Vagina (tissue), 2 donors: ENCODE measurements at regions not wholly inside any gene's neighbourhood (a gene's known extent, or its start where the extent isn't known, plus 50 kb on each side); places are given as distances from the start of the nearest gene placed in this dataset.

ENCODE experiments used
- DNase-seq, 2 donors: peaks; one replicate each; pipeline ENCODE4 v3.0.0-alpha.2; 2017; ENCODE audit errors: extremely low spot score in 2 of 2
- H3K27ac ChIP-seq: fragments of 200-600 bp; sonication (generic); one replicate; pipeline ENCODE4 v1.5.1; 2019
- H3K27me3 ChIP-seq: fragments of 200-600 bp; sonication (generic); one replicate; pipeline ENCODE4 v1.5.1; 2019
- H3K36me3 ChIP-seq, 2 donors: fragments of 200-600 bp; sonication (generic); one replicate each; pipeline ENCODE4 v1.5.1; 2017 to 2019
- H3K4me1 ChIP-seq: fragments of 200-600 bp; sonication (generic); one replicate; pipeline ENCODE4 v1.5.1; 2019
- H3K4me3 ChIP-seq, 2 donors: fragments of 200-600 bp; sonication (generic); 1 replicate in 1 of 2; 2 replicates in 1 of 2; pipeline ENCODE4 v1.5.1; 2016 to 2019
- H3K9me3 ChIP-seq: fragments of 200-600 bp; sonication (generic); one replicate; pipeline ENCODE4 v1.5.1; 2019
- CTCF ChIP-seq, 3 experiments: fragments of 450-650 bp in 2 of 3; fragments of 200-600 bp in 1 of 3; sonication (generic) in 1 of 3; IDR thresholded peaks; one replicate each; pipeline ENCODE4 v1.5.1; 2017 to 2019; ENCODE audit warnings: antibody characterized with exemption in 3 of 3, mild to moderate bottlenecking in 2 of 3, moderate library complexity in 2 of 3
- POLR2A ChIP-seq, 2 donors: fragments of 450-650 bp; IDR thresholded peaks; one replicate each; pipeline ENCODE4 v1.6.1; 2017; ENCODE audit warnings: antibody characterized with exemption in 2 of 2, mild to moderate bottlenecking in 2 of 2, moderate library complexity in 2 of 2
- POLR2AphosphoS5 ChIP-seq, 2 donors: sonication (generic); formaldehyde crosslinking; IDR thresholded peaks; one replicate each; pipeline ENCODE4 v1.9.0; 2017; ENCODE audit warnings: antibody characterized with exemption in 2 of 2, mild to moderate bottlenecking in 2 of 2, low read depth in 1 of 2; ENCODE audit not compliant: insufficient read depth in 1 of 2
- intact Hi-C: fragments of 100-400 bp; cut with DNase I; formaldehyde crosslinking; loops from one replicate; pipeline ENCODE4 v1.15.1; 2023

- TF ChIP-seq CTCF (IDR thresholded peaks at IDR 0.05) (no peak), POLR2AphosphoS5 (IDR thresholded peaks at IDR 0.05; ENCODE audit: insufficient read depth in 1 of 2, low read depth in 1 of 2) (no peak), POLR2A (IDR thresholded peaks at IDR 0.05) (no peak)
- intact Hi-C loops = no loop called here
- Histone ChIP-seq H3K27me3 (no peaks in the 10 kb centered on the region), H3K27ac (no peak overlapping the region), H3K4me3 (no peak overlapping the region), H3K9me3 (no peaks in the 10 kb centered on the region), H3K36me3 (no peaks in the 10 kb centered on the region), H3K4me1 (no peaks in the 10 kb centered on the region)
- DNase-seq = no peak
Observed at GRCh38 chr16:27691721-27692120, 141.8 kb downstream of the KATNIP start.

GRCh38 chr16:27692576-27692975 is 142.6 kb downstream of the KATNIP start:
- no peaks in the 10 kb centered on the region for H3K27me3 ChIP-seq
- H3K4me3 ChIP-seq = no peak overlapping the region
- no peaks in the 10 kb centered on the region for H3K4me1 ChIP-seq
- H3K27ac ChIP-seq = no peak overlapping the region
- no peaks in the 10 kb centered on the region for H3K36me3 ChIP-seq
- DNase-seq = no peak
- H3K9me3 ChIP-seq = no peaks in the 10 kb centered on the region
- TF ChIP-seq CTCF (IDR thresholded peaks at IDR 0.05) (no peak), POLR2AphosphoS5 (IDR thresholded peaks at IDR 0.05; ENCODE audit: insufficient read depth in 1 of 2, low read depth in 1 of 2) (no peak), POLR2A (IDR thresholded peaks at IDR 0.05) (no peak)
- intact Hi-C loops = no loop called here

GRCh38 chr16:27695161-27695560 is 145.2 kb downstream of the KATNIP start:
- Histone ChIP-seq H3K27ac (no peak overlapping the region), H3K27me3 (no peaks in the 10 kb centered on the region), H3K9me3 (no peaks in the 10 kb centered on the region), H3K4me1 (no peaks in the 10 kb centered on the region), H3K36me3 (peaks cover 0 to 11% of the 10 kb centered on the region in 2 donors), H3K4me3 (no peak overlapping the region)
- intact Hi-C loops = no loop called here
- no peak for DNase-seq
- TF ChIP-seq POLR2AphosphoS5 (IDR thresholded peaks at IDR 0.05; ENCODE audit: insufficient read depth in 1 of 2, low read depth in 1 of 2) (no peak), POLR2A (IDR thresholded peaks at IDR 0.05) (no peak), CTCF (IDR thresholded peaks at IDR 0.05) (no peak)

GRCh38 chr16:27698266-27698665 is 148.3 kb downstream of the KATNIP start:
- Histone ChIP-seq H3K27ac (no peak overlapping the region), H3K9me3 (no peaks in the 10 kb centered on the region), H3K4me3 (no peak overlapping the region), H3K27me3 (no peaks in the 10 kb centered on the region), H3K36me3 (peaks cover 0 to 23% of the 10 kb centered on the region in 2 donors), H3K4me1 (no peaks in the 10 kb centered on the region)
- intact Hi-C loops = no loop called here
- DNase-seq = no peak
- TF ChIP-seq POLR2A (IDR thresholded peaks at IDR 0.05) (no peak), CTCF (IDR thresholded peaks at IDR 0.05) (no peak), POLR2AphosphoS5 (IDR thresholded peaks at IDR 0.05; ENCODE audit: insufficient read depth in 1 of 2, low read depth in 1 of 2) (no peak)

- H3K36me3 ChIP-seq = peaks cover 0 to 23% of the 10 kb centered on the region in 2 donors
- H3K9me3 ChIP-seq = no peaks in the 10 kb centered on the region
- H3K4me3 ChIP-seq = no peak overlapping the region
- intact Hi-C loops = no loop called here
- no peak overlapping the region for H3K27ac ChIP-seq
- no peak for DNase-seq
- TF ChIP-seq CTCF (IDR thresholded peaks at IDR 0.05) (no peak), POLR2AphosphoS5 (IDR thresholded peaks at IDR 0.05; ENCODE audit: insufficient read depth in 1 of 2, low read depth in 1 of 2) (no peak), POLR2A (IDR thresholded peaks at IDR 0.05) (no peak)
- no peaks in the 10 kb centered on the region for H3K27me3 ChIP-seq
- no peaks in the 10 kb centered on the region for H3K4me1 ChIP-seq
Observed at GRCh38 chr16:27698746-27699145, 148.8 kb downstream of the KATNIP start.
